Islet precursor cell (in vitro differentiated cells): ENCODE measurements at regions not wholly inside any gene's neighbourhood (a gene's known extent, or its start where the extent isn't known, plus 50 kb on each side); places are given as distances from the start of the nearest gene placed in this dataset.
"Not testable (repeated sequence)": the region's sequence is repeated elsewhere in the genome, so short reads cannot be mapped to it uniquely, and the experiment has no call there.

ENCODE experiments used
- DNase-seq: peaks from one replicate; pipeline ENCODE4 v3.0.0-alpha.2; 2018

DNA sequence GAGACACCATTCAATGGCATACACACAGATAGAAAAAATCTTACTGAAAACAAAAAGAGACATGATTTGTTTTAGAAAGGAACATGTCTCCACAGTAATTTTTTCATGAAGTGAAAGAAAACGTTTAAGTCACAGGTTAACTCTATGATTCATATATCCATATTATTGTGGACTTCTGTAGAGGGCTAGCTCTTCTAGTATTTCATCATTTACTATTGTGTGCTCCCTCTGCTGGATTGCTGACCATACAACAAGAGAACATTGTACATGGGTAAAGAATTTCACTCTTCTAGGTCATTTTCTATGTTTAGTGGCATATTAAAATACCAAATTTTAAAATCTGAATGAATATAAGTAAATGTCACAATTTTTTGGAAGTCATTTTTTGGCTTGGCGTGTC lies 91.8 kb upstream of the POU3F4 start:
- no peak for DNase-seq

GRCh38 chrX:83419030-83419792 lies 88.9 kb upstream of the POU3F4 start:
- peak; percentile 34 for DNase-seq

DNA sequence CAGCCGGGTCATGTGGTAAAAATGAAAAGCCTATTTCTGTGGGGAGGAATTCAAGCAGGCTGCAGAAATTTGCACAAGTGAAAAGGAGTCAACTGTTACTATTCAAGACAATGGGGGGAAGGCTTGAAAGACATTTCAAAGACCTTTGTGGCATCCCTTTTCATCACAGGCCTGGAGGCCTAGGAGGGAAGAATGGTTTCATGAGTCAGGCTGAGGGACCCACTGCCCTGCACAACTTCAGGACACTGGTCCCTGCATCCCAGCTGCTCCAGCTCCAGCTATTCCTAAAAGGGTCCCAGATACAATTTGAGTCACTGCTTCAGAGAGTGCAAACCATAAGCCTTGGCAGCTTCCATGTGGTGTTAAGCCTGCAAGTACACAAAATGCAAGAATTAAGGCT lies 85.3 kb upstream of the POU3F4 start:
- DNase-seq = no peak

GRCh38 chrX:83442552-83442951 lies 65.5 kb upstream of the POU3F4 start:
- not testable (repeated sequence) for DNase-seq

- DNase-seq = no peak
These were observed 61.7 kb upstream of the POU3F4 start for GRCh38 chrX:83446355-83446754.
